Neural crest cell (in vitro differentiated cells): ENCODE measurements at regions not wholly inside any gene's neighbourhood (a gene's known extent, or its start where the extent isn't known, plus 50 kb on each side); places are given as distances from the start of the nearest gene placed in this dataset.

ENCODE experiments used
- DNase-seq: peaks from one replicate; pipeline ENCODE4 v3.0.0; 2021; ENCODE audit warnings: low read depth, mixed read lengths, low spot score
- H3K27ac Mint-ChIP-seq: one replicate; pipeline ENCODE4 v1.8.0; 2021; ENCODE audit warnings: mild to moderate bottlenecking, mixed read lengths; ENCODE audit not compliant: unreplicated experiment
- H3K27me3 Mint-ChIP-seq: 2 replicates; pipeline ENCODE4 v1.8.0; 2021; ENCODE audit warnings: low read depth, mild to moderate bottlenecking, mixed read lengths
- H3K36me3 Mint-ChIP-seq: 2 replicates; pipeline ENCODE4 v1.8.0; 2021; ENCODE audit warnings: low read depth, mild to moderate bottlenecking, mixed read lengths
- H3K4me1 Mint-ChIP-seq: 2 replicates; pipeline ENCODE4 v1.8.0; 2021; ENCODE audit warnings: mixed read lengths
- H3K4me3 Mint-ChIP-seq: one replicate; pipeline ENCODE4 v1.8.0; 2021; ENCODE audit warnings: mild to moderate bottlenecking, mixed read lengths
- H3K9me3 Mint-ChIP-seq: 2 replicates; pipeline ENCODE4 v1.8.0; 2021; ENCODE audit warnings: mixed read lengths
- CTCF ChIP-seq: fragments of 200-600 bp; sonication (generic); conservative IDR thresholded peaks from 2 replicates; pipeline ENCODE4 v1.5.0; 2021; ENCODE audit warnings: antibody characterized with exemption, mild to moderate bottlenecking

DNA sequence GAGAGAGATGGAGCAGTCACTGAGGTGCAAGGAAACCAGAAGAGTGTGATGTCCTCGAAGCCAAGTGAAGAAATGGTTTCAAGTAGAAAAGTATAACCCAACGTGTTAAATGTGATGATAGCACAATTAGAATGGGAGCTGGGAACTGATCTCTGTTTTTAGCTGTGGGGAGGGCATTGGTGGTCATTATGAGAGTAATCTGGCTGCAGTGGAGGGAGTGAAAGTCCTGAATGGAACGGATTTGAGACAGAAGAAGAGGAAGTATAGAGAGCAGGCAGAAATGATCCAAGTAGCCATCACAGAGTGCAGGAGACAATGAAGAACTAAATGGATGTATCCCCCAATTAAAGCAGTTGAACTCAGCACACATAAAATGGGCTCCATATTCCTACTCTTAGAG is 235.3 kb downstream of the IGSF11 start:
- no peak for TF ChIP-seq CTCF
- no peaks in the 10 kb centered on the region for H3K9me3 Mint-ChIP-seq
- no peaks in the 10 kb centered on the region for H3K27me3 Mint-ChIP-seq
- no peaks in the 10 kb centered on the region for H3K4me1 Mint-ChIP-seq
- DNase-seq = no peak
- no peak overlapping the region for H3K4me3 Mint-ChIP-seq
- H3K27ac Mint-ChIP-seq = no peak overlapping the region
- H3K36me3 Mint-ChIP-seq = no peaks in the 10 kb centered on the region

GRCh38 chr3:118801899-118802298 is 232.7 kb downstream of the IGSF11 start:
- Mint-ChIP-seq H3K36me3 (no peaks in the 10 kb centered on the region), H3K27me3 (no peaks in the 10 kb centered on the region), H3K27ac (no peak overlapping the region), H3K4me1 (no peaks in the 10 kb centered on the region), H3K4me3 (no peak overlapping the region), H3K9me3 (peaks cover 2% of the 10 kb centered on the region)
- TF ChIP-seq CTCF = no peak
- no peak for DNase-seq

DNA sequence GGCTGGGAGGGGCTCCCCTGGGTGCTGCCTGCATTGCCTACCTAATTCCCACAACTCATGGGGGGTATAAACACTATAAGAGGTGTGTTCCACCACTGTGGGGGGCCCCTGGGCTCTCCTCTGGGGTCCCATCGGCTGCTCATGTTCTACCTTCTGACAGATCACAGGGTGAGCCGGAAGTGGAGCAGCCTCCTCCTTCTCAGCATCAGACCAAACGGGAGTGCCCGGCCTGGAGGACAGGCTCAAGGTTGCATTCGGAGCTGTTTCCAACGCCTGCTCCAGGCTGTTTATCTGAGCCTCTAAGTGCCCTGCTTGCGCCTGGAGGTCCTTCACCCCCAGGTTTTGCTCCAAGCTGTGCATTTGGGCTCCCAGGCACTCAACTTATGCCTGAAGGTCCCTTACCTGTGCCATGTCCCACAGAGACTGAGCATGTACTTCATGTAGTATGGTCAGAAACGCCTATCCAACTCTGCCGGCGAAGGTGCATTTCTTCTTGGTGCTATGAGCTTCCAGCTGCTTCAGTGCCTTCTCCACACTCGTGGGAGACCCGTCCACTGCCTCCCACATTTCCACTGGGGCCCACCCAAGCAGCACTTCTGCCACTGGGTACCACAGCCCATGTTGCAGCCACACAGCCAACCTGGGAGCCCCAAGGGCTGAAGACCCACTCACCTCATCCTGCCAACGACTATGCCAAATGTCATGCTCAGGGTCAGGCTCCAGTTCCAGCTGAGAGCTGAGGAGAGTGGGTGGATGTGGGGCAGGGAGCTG is 232.1 kb downstream of the IGSF11 start:
- Mint-ChIP-seq H3K36me3 (no peaks in the 10 kb centered on the region), H3K4me1 (no peaks in the 10 kb centered on the region), H3K27ac (no peak overlapping the region), H3K9me3 (peaks cover 2% of the 10 kb centered on the region), H3K27me3 (no peaks in the 10 kb centered on the region), H3K4me3 (no peak overlapping the region)
- no peak for DNase-seq
- no peak for TF ChIP-seq CTCF

DNA sequence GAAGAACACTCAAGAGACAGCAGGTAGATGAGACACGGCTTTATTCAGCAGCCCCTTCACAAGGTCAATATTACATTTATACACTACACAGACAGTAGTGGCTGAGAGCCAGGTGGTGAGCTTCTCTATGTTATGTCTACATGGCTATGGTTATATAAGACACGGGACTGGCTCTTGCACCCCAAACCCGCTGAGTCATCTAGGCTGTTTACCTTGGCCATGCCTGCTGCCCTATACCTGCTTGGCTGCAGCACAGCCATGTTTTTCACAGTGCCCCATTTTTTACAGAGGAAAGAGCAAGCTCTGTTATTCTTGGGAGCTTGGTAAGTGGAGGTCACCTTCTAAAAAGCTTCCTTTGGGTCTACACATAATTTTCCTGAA is 231.6 kb downstream of the IGSF11 start:
- H3K27me3 Mint-ChIP-seq = no peaks in the 10 kb centered on the region
- no peak for TF ChIP-seq CTCF
- H3K27ac Mint-ChIP-seq = no peak overlapping the region
- H3K4me1 Mint-ChIP-seq = no peaks in the 10 kb centered on the region
- no peaks in the 10 kb centered on the region for H3K36me3 Mint-ChIP-seq
- H3K9me3 Mint-ChIP-seq = peaks cover 2% of the 10 kb centered on the region
- no peak overlapping the region for H3K4me3 Mint-ChIP-seq
- no peak for DNase-seq

- H3K36me3 Mint-ChIP-seq = no peaks in the 10 kb centered on the region
- no peak for TF ChIP-seq CTCF
- no peak overlapping the region for H3K4me3 Mint-ChIP-seq
- H3K4me1 Mint-ChIP-seq = peaks cover 7% of the 10 kb centered on the region
- no peak for DNase-seq
- H3K27ac Mint-ChIP-seq = no peak overlapping the region
- H3K27me3 Mint-ChIP-seq = no peaks in the 10 kb centered on the region
- H3K9me3 Mint-ChIP-seq = peaks cover 2% of the 10 kb centered on the region
Observed at GRCh38 chr3:118805007-118805406, 229.6 kb downstream of the IGSF11 start.
